ENCODE measurements at regions not wholly inside any gene's neighbourhood (a gene's known extent, or its start where the extent isn't known, plus 50 kb on each side); places are given as distances from the start of the nearest gene placed in this dataset.

DNA sequence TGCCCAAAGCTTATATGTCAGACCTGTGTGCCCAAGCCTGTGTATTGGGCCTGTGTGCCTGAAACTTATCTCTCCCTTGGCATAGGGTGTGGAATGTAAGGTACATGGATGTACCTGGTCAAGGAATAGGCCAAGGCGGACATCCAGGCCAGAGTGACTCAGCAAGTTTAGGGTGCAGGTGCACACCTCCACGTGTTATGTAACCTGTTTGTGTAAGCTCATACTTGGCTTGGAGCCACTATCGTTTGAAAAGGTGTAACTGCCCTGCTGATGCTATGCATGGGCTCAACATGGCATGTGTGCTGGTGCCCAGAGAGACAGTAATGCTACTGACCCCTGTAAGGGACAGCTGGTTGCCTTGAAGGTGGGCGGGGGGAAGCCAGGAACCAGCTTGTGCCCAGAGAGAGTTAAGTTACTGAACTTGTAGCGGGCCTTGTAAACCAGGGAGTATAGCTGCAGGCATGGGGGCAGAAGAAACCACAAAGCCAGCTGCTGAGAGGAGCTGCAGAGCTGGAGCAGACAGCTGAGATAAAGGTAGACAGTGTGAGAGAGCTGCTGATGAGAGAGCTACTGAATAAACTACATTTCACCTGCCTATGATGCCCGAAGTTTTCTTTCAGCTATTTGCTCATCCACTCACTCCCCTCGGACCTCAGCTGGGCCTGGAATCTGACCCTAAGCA, 656.4 kb upstream of the ZWINT start (continued):
- no peak for TF ChIP-seq POU6F1 (CRISPR knock-in tag; IDR thresholded peaks at IDR 0.05; ENCODE audit: borderline replicate concordance, low read depth)
- TF ChIP-seq GLIS3 (CRISPR knock-in tag; IDR thresholded peaks at IDR 0.05) = no peak
- no peak for TF ChIP-seq TCF4 (CRISPR knock-in tag; IDR thresholded peaks at IDR 0.05; ENCODE audit: borderline replicate concordance)
- TF ChIP-seq TSHZ2 (CRISPR knock-in tag; IDR thresholded peaks at IDR 0.05) = no peak
- no peak for TF ChIP-seq ISL1 (CRISPR knock-in tag; IDR thresholded peaks at IDR 0.05)
- TF ChIP-seq TOX (CRISPR knock-in tag; IDR thresholded peaks at IDR 0.05; ENCODE audit: borderline replicate concordance) = no peak

DNA sequence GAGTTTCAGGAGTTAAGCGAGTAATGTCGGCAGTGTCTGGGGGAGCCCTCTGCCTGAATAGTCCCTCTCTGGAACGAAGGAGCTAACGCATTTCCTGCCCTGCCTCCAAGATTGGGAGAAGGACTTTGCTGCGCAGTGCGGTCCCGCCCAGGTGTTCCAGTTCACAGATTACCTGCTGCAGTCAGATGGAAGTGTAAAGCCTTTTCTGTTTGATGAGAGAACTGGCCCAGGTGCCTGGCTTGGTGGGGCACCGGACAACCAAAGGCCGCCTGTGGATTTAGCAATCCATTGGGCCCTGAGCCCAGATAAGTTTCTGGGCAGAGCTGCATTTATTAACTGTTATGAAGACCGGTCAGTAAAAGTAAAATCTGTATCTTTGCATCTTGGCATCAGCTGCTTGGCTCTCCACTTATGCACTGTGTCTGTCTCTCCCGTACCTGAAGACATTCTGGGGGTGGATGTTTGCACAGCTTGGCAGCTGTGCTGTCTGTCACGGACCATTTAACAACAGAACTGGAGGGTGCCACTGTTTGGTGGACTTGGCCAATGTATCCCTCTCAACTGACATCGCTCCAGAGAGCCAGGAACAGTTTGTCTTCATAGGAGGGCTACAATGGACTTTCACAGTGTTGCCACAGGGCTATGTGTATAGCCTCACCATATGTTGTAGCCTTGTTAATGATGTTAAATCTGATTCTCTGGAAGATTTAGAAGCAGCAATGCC, 654.7 kb upstream of the ZWINT start:
- TF ChIP-seq PPARA (CRISPR knock-in tag; IDR thresholded peaks at IDR 0.05; ENCODE audit: borderline replicate concordance) = no peak
- TF ChIP-seq POU6F1 (CRISPR knock-in tag; IDR thresholded peaks at IDR 0.05; ENCODE audit: borderline replicate concordance, low read depth) = no peak
- TF ChIP-seq TSHZ2 (CRISPR knock-in tag; IDR thresholded peaks at IDR 0.05) = no peak
- no peak for TF ChIP-seq OSR1 (CRISPR knock-in tag; IDR thresholded peaks at IDR 0.05)
- no peak for TF ChIP-seq ZFP3 (CRISPR knock-in tag; IDR thresholded peaks at IDR 0.05)
- TF ChIP-seq ESRRG (CRISPR knock-in tag; IDR thresholded peaks at IDR 0.05) = no peak
- TF ChIP-seq TOX (CRISPR knock-in tag; IDR thresholded peaks at IDR 0.05; ENCODE audit: borderline replicate concordance) = no peak
- TF ChIP-seq ZNF70 (CRISPR knock-in tag; IDR thresholded peaks at IDR 0.05) = no peak
- TF ChIP-seq, protein P1, sequence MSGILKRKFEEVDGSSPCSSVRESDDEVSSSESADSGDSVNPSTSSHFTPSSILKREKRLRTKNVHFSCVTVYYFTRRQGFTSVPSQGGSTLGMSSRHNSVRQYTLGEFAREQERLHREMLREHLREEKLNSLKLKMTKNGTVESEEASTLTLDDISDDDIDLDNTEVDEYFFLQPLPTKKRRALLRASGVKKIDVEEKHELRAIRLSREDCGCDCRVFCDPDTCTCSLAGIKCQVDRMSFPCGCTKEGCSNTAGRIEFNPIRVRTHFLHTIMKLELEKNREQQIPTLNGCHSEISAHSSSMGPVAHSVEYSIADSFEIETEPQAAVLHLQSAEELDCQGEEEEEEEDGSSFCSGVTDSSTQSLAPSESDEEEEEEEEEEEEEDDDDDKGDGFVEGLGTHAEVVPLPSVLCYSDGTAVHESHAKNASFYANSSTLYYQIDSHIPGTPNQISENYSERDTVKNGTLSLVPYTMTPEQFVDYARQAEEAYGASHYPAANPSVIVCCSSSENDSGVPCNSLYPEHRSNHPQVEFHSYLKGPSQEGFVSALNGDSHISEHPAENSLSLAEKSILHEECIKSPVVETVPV (CRISPR knock-in tag; IDR thresholded peaks at IDR 0.05) = no peak
- TF ChIP-seq ARNTL (CRISPR knock-in tag; IDR thresholded peaks at IDR 0.05; ENCODE audit: borderline replicate concordance, low read depth) = no peak
- no peak for TF ChIP-seq CSDC2 (CRISPR knock-in tag; IDR thresholded peaks at IDR 0.05)
- TF ChIP-seq TCF4 (CRISPR knock-in tag; IDR thresholded peaks at IDR 0.05; ENCODE audit: borderline replicate concordance) = no peak
- no peak for TF ChIP-seq ZNF565 (CRISPR knock-in tag; conservative IDR thresholded peaks at IDR 0.05; ENCODE audit: low read depth)
- TF ChIP-seq, protein P2, sequence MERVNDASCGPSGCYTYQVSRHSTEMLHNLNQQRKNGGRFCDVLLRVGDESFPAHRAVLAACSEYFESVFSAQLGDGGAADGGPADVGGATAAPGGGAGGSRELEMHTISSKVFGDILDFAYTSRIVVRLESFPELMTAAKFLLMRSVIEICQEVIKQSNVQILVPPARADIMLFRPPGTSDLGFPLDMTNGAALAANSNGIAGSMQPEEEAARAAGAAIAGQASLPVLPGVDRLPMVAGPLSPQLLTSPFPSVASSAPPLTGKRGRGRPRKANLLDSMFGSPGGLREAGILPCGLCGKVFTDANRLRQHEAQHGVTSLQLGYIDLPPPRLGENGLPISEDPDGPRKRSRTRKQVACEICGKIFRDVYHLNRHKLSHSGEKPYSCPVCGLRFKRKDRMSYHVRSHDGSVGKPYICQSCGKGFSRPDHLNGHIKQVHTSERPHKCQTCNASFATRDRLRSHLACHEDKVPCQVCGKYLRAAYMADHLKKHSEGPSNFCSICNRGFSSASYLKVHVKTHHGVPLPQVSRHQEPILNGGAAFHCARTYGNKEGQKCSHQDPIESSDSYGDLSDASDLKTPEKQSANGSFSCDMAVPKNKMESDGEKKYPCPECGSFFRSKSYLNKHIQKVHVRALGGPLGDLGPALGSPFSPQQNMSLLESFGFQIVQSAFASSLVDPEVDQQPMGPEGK (CRISPR knock-in tag; IDR thresholded peaks at IDR 0.05; ENCODE audit: borderline replicate concordance) = no peak
- ATAC-seq = no peak
